Thoracic aorta (tissue), 2 donors: ENCODE measurements at regions not wholly inside any gene's neighbourhood (a gene's known extent, or its start where the extent isn't known, plus 50 kb on each side); places are given as distances from the start of the nearest gene placed in this dataset.

Source experiments
- ATAC-seq: fragments of 150-250 bp; one replicate; pipeline ENCODE4 v1.8.0; 2017; ENCODE audit warnings: low read depth; ENCODE audit not compliant: insufficient number of reproducible peaks, low FRiP score
- DNase-seq: peaks from one replicate; pipeline ENCODE4 v3.0.0-alpha.2; 2020; ENCODE audit warnings: low spot score
- H3K27ac ChIP-seq, 2 donors: fragments of 200-600 bp; sonication (generic); 1 replicate in 1 of 2; 2 replicates in 1 of 2; pipeline ENCODE4 v1.5.1; 2016; ENCODE audit warnings: mild to moderate bottlenecking in 2 of 2, moderate library complexity in 2 of 2
- H3K27me3 ChIP-seq: fragments of 200-600 bp; sonication (generic); replicated peaks from 2 replicates; pipeline ENCODE4 v1.6.0; 2016; ENCODE audit warnings: mild to moderate bottlenecking; ENCODE audit not compliant: insufficient read depth
- H3K36me3 ChIP-seq: fragments of 200-600 bp; sonication (generic); one replicate; pipeline ENCODE4 v1.5.1; 2016
- H3K4me1 ChIP-seq, 2 donors: fragments of 200-600 bp; sonication (generic); 1 replicate in 1 of 2; 2 replicates in 1 of 2; pipeline versions ENCODE4 v1.5.1 to v1.6.0; 2016; ENCODE audit warnings: low read depth in 2 of 2, mild to moderate bottlenecking in 1 of 2; ENCODE audit not compliant: control insufficient read depth in 1 of 2
- H3K4me3 ChIP-seq: fragments of 200-600 bp; sonication (generic); 2 replicates; pipeline ENCODE4 v1.5.1; 2016; ENCODE audit warnings: mild to moderate bottlenecking
- H3K9me3 ChIP-seq: fragments of 200-600 bp; sonication (generic); 2 replicates; pipeline ENCODE4 v1.5.1; 2016
- CTCF ChIP-seq: fragments of 200-600 bp; sonication (generic); IDR thresholded peaks from one replicate; pipeline ENCODE4 v1.5.1; 2019; ENCODE audit warnings: antibody characterized with exemption

- H3K27me3 ChIP-seq = no peaks in the 10 kb centered on the region
- no peaks in the 10 kb centered on the region for H3K36me3 ChIP-seq
- no peaks in the 10 kb centered on the region for H3K9me3 ChIP-seq
- H3K4me3 ChIP-seq = no peak overlapping the region
- no peaks in the 10 kb centered on the region for H3K4me1 ChIP-seq
- H3K27ac ChIP-seq = no peak overlapping the region
- DNase-seq (no peak), ATAC-seq (no peak)
- no peak for TF ChIP-seq CTCF
Measured at GRCh38 chr2:84292545-84292944, 166.5 kb downstream of the SUCLG1 start.

- H3K4me1 ChIP-seq = no peaks in the 10 kb centered on the region
- no peaks in the 10 kb centered on the region for H3K36me3 ChIP-seq
- no peak overlapping the region for H3K4me3 ChIP-seq
- no peak overlapping the region for H3K27ac ChIP-seq
- TF ChIP-seq CTCF = no peak
- no peaks in the 10 kb centered on the region for H3K9me3 ChIP-seq
- no peak for ATAC-seq
- DNase-seq = no peak
- H3K27me3 ChIP-seq = no peaks in the 10 kb centered on the region
Measured at GRCh38 chr2:84290537-84290936, 168.5 kb downstream of the SUCLG1 start.

- no peaks in the 10 kb centered on the region for H3K36me3 ChIP-seq
- H3K4me3 ChIP-seq = no peak overlapping the region
- no peaks in the 10 kb centered on the region for H3K4me1 ChIP-seq
- ATAC-seq (no peak), DNase-seq (no peak)
- H3K9me3 ChIP-seq = no peaks in the 10 kb centered on the region
- H3K27ac ChIP-seq = no peak overlapping the region
- TF ChIP-seq CTCF = no peak
- no peaks in the 10 kb centered on the region for H3K27me3 ChIP-seq
Measured at GRCh38 chr2:84288293-84288692, 170.8 kb downstream of the SUCLG1 start.

GRCh38 chr2:84286878-84287277, 172.2 kb downstream of the SUCLG1 start:
- Histone ChIP-seq H3K27me3 (no peaks in the 10 kb centered on the region), H3K4me1 (no peaks in the 10 kb centered on the region), H3K27ac (no peak overlapping the region), H3K9me3 (no peaks in the 10 kb centered on the region), H3K36me3 (no peaks in the 10 kb centered on the region), H3K4me3 (no peak overlapping the region)
- DNase-seq (no peak), ATAC-seq (no peak)
- TF ChIP-seq CTCF = no peak

- Histone ChIP-seq H3K36me3 (no peaks in the 10 kb centered on the region), H3K27me3 (no peaks in the 10 kb centered on the region), H3K27ac (no peak overlapping the region), H3K4me1 (no peaks in the 10 kb centered on the region), H3K4me3 (no peak overlapping the region), H3K9me3 (no peaks in the 10 kb centered on the region)
- ATAC-seq (no peak), DNase-seq (no peak)
- TF ChIP-seq CTCF = no peak
Measured at GRCh38 chr2:84285056-84285747, 173.9 kb downstream of the SUCLG1 start.
